Calu3 (cell line): ENCODE measurements at regions not wholly inside any gene's neighbourhood (a gene's known extent, or its start where the extent isn't known, plus 50 kb on each side); places are given as distances from the start of the nearest gene placed in this dataset.
A peak's percentile ranks its signal among the peaks of the same experiment; 100 is the strongest.

Experiments used
- BruUV-seq: library from RNA; stranded (reverse); fragments of 400-500 nt; replicated peaks from 2 replicates; lab custom pipeline; 2021; lab: Mats Ljungman, UMichigan
- CTCF ChIA-PET: fragments of 300-600 bp; sonication (Branson Sonifier 250); formaldehyde crosslinking; loops from one replicate; lab custom pipeline; 2022; ENCODE audit warnings: antibody characterized with exemption; lab: Charles Lee
- DNase-seq: peaks from one replicate; pipeline ENCODE4 v3.0.0; 2022
- H3K27ac Mint-ChIP-seq: one replicate; pipeline ENCODE4 v1.8.0; 2022; ENCODE audit warnings: mixed read lengths; ENCODE audit not compliant: unreplicated experiment
- H3K27me3 Mint-ChIP-seq: one replicate; pipeline ENCODE4 v1.8.0; 2022; ENCODE audit warnings: mixed read lengths; ENCODE audit not compliant: unreplicated experiment
- H3K36me3 Mint-ChIP-seq: one replicate; pipeline ENCODE4 v1.8.0; 2022; ENCODE audit warnings: mild to moderate bottlenecking, moderate library complexity, mixed read lengths; ENCODE audit not compliant: insufficient read depth, unreplicated experiment
- H3K4me1 Mint-ChIP-seq: one replicate; pipeline ENCODE4 v1.8.0; 2022; ENCODE audit warnings: mild to moderate bottlenecking, low read depth, mixed read lengths; ENCODE audit not compliant: unreplicated experiment
- H3K4me3 Mint-ChIP-seq: one replicate; pipeline ENCODE4 v1.8.0; 2022; ENCODE audit warnings: mild to moderate bottlenecking, low read depth, moderate library complexity, mixed read lengths; ENCODE audit not compliant: unreplicated experiment
- H3K9me3 Mint-ChIP-seq: one replicate; pipeline ENCODE4 v1.8.0; 2022; ENCODE audit warnings: low read depth, mixed read lengths; ENCODE audit not compliant: unreplicated experiment
- intact Hi-C: fragments of 100-400 bp; cut with micrococcal nuclease; formaldehyde crosslinking; loops from one replicate; pipeline ENCODE4 v1.10.0; 2022; ENCODE audit not compliant: unreplicated experiment
- TF ChIP-seq, protein P1 (sequence below): fragments of 200-600 bp; IDR thresholded peaks from one replicate; pipeline ENCODE4 v1.8.0; 2022; ENCODE audit warnings: antibody characterized with exemption; ENCODE audit not compliant: unreplicated experiment

DNA sequence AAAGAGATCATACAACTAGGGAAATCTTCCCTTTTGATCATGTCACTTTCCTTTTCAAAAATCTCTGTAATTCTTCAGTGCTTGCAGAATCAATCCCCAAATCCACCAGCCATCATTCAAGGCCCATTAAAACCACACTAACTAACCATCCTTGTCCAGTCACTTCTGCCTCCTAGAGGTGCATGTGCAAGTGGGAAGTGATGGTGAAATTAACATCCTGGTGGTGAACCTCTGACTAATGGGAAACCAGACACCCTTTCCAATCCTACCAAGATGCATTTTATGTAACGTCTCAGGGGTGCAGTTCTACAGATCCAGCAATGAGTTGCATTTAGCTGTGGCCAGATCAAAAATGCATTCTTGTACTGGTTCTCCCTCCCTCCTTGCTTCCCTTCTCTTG, 341.8 kb downstream of the RAPGEF2 start:
- Mint-ChIP-seq H3K4me3 (no peak overlapping the region), H3K4me1 (no peaks in the 10 kb centered on the region), H3K9me3 (no peaks in the 10 kb centered on the region), H3K27me3 (no peaks in the 10 kb centered on the region), H3K36me3 (no peaks in the 10 kb centered on the region), H3K27ac (no peak overlapping the region)
- intact Hi-C loops: loop anchor here (5.0 to 10.0 kb wide), 3 partner anchors 147 to 587 kb away; no protein-coding TSS in a partner anchor
- CTCF ChIA-PET: no interaction called here
- TF ChIP-seq, protein P1, sequence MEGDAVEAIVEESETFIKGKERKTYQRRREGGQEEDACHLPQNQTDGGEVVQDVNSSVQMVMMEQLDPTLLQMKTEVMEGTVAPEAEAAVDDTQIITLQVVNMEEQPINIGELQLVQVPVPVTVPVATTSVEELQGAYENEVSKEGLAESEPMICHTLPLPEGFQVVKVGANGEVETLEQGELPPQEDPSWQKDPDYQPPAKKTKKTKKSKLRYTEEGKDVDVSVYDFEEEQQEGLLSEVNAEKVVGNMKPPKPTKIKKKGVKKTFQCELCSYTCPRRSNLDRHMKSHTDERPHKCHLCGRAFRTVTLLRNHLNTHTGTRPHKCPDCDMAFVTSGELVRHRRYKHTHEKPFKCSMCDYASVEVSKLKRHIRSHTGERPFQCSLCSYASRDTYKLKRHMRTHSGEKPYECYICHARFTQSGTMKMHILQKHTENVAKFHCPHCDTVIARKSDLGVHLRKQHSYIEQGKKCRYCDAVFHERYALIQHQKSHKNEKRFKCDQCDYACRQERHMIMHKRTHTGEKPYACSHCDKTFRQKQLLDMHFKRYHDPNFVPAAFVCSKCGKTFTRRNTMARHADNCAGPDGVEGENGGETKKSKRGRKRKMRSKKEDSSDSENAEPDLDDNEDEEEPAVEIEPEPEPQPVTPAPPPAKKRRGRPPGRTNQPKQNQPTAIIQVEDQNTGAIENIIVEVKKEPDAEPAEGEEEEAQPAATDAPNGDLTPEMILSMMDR: no peak
- no peak for DNase-seq
- no TSS peak for BruUV-seq

DNA sequence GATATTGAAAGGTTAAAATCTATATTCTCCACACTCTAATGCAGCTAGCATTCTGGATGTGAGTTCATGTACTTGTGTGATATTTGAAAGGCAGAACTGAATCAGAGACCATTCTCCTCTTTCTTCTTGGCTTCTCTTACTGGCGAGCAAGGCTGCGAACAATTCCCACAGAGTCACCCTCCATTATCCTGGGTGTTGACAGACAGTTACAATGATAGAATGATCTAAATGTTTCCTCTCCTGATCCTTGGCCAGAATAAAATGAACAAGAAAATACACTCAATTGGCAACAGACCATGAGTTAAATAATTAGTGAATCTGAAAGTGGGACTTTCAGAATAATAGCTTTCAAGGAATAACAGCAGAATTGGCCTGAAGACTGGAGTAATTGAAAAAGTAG, 342.8 kb downstream of the RAPGEF2 start:
- no peaks in the 10 kb centered on the region for H3K27me3 Mint-ChIP-seq
- intact Hi-C loops: loop anchor here (5.0 to 10.0 kb wide), 3 partner anchors 148 to 588 kb away; no protein-coding TSS in a partner anchor
- H3K27ac Mint-ChIP-seq: no peak overlapping the region
- CTCF ChIA-PET: no interaction called here
- no peaks in the 10 kb centered on the region for H3K36me3 Mint-ChIP-seq
- H3K4me3 Mint-ChIP-seq: no peak overlapping the region
- TF ChIP-seq, protein P1: no peak
- no peaks in the 10 kb centered on the region for H3K9me3 Mint-ChIP-seq
- DNase-seq: no peak
- BruUV-seq: no TSS peak
- no peaks in the 10 kb centered on the region for H3K4me1 Mint-ChIP-seq

DNA sequence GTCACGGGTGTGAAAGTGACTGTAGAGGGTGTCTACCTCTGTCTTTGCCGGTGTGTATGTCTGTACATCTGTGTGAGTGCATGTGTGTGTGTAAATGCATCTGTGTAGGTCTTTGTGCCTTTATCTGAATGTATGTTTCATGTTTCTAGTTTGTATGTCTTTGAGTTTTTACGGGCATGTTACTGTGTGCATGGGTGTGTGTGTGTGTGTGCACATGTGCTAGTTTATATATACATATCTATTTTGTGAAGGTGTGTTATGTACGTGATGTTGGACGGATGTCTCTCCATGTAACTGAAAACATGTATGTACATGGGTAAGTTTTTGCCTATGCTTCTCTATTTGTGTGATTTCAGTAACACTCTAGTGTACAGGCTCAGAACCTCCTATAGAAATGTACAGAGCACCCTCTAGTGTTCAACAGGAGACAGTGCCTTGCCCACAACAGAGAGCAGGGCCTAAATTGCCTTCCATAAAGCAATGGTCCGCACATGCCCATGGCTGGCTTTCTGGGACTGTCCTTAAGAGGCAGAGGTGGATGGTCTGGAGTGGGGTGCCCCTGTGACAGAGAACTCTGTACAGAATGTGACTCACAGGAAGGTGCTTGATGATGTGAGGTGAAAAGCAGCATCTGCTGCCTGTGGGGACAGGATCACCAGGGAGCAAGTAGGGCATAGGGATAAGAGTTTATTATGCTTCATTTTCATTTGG, 343.5 kb downstream of the RAPGEF2 start:
- intact Hi-C loops: loop anchor here (5.0 to 10.0 kb wide), 3 partner anchors 149 to 589 kb away; no protein-coding TSS in a partner anchor
- Mint-ChIP-seq H3K4me1 (no peaks in the 10 kb centered on the region), H3K27me3 (no peaks in the 10 kb centered on the region), H3K4me3 (no peak overlapping the region), H3K36me3 (no peaks in the 10 kb centered on the region), H3K9me3 (no peaks in the 10 kb centered on the region), H3K27ac (no peak overlapping the region)
- BruUV-seq: no TSS peak
- CTCF ChIA-PET: no interaction called here
- TF ChIP-seq, protein P1: peak; percentile 44
- DNase-seq: peak; percentile 22

DNA sequence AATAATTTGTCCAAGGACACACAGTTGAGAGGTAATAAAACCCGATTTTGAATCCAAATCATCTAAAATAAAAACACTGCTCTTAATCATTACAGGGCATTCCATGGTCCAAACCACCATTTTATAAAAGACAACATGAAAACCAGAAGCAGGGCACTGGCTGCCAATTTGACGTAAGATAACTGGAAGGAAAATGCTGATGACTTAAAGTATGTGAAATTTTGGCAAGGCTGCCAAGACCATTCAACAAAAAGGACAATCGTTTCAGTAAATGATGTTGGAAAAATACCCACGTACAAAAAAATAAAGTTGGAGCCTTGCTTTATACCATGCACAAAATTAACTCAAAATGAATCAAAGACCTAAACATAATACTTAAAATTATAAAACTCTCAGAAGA, 344.4 kb downstream of the RAPGEF2 start:
- BruUV-seq: no TSS peak
- Mint-ChIP-seq H3K36me3 (no peaks in the 10 kb centered on the region), H3K9me3 (no peaks in the 10 kb centered on the region), H3K27me3 (no peaks in the 10 kb centered on the region), H3K4me3 (no peak overlapping the region), H3K27ac (no peak overlapping the region), H3K4me1 (no peaks in the 10 kb centered on the region)
- intact Hi-C loops: loop anchor here (5.0 to 10.0 kb wide), 3 partner anchors 150 to 590 kb away; no protein-coding TSS in a partner anchor
- CTCF ChIA-PET: no interaction called here
- DNase-seq: no peak
- TF ChIP-seq, protein P1: no peak
